Renal pelvis (tissue), 1 donor: ENCODE measurements at regions not wholly inside any gene's neighbourhood (a gene's known extent, or its start where the extent isn't known, plus 50 kb on each side); places are given as distances from the start of the nearest gene placed in this dataset.
A peak's percentile ranks its signal among the peaks of the same experiment; 100 is the strongest.

ENCODE experiments used
- DNase-seq: peaks from one replicate; pipeline ENCODE4 v3.0.0-alpha.2; 2013

DNA sequence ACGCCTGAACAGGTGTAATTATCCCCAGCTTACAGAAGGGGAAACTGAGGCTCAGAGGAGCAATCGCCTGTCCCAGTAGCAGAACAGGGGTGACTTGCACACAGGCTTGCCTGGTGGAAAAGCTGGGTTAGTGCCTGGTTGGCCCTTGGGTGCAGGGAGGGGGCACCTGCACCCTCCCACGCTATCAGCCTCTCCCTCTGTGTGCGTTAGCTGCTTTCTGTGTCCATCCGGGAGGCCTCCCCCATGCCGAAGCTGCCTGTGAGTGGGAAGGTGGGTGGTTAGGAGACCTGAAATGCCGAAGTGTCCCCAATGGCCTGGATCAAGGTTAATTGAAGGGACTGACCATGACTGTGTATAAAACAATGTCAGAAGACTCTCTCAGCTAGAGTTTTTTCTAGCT lies 295.0 kb downstream of the ZNF536 start:
- no peak for DNase-seq

DNA sequence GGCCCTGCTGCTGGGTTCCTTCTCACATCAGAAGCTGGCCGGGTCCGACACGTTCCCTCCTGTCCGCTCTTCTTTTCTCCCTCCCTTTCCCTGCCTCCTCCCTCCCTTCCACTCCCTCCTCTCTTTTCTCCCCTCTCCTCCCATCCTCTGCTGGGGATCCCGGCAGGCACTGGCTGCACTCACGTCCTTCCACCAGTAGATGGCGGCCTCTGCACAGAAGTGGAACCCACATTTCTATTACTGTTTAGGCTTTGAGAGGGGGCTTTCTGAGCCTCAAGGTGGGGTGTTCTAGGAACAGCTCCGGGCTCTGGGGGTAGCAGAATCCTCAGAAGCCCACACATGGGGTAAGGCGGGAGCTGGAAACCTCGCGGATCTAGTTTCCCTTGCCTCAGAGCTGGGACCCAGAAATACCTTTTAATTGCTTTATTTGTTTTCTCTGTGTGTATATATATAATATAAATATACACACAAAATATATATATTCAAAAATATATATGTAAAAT lies 294.2 kb downstream of the ZNF536 start:
- no peak for DNase-seq

DNA sequence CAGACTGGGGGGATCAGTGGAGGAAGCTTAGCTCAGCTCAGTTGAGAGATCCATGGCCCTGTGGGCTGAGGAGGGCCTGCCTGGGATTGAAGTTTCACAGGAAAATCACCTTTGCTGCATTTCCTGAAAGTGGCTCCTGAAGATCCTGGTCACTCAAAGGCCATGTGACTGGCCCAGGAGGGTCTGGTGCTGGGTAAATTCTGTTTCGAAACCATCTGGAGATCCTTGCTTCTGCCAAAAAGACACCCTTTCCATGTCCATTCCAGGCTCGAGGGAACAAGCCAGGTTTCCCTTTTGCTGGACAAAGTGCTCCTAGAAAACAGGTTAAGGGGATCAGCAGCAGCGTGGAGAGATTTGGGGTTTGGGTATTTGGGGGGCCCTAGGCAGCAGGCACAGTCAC lies 293.3 kb downstream of the ZNF536 start:
- no peak for DNase-seq

DNA sequence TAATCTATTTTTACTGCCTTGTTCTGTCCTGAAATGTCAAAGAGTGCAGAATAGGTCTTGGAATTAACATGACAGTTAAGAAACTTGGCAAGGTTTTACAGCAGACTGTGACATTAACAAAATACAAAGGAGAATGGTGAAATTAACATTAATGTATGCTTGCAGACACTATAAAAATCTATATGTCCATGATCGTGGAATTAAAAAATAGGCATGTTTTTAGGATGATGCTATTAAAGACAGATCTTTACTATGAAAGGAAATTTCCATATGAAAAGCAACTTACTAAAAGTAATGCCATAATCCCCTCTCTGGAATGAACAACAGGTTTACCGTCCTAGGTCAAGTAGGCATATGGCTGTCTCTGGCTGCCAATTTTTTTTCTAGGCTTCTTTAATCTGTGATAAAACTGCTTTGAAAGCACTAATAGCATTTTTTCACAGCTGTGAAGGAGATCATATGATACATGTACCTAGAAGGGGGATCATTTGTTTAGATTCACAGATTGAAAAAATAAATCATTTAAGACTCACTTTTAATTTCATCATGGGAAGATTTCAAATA lies 291.5 kb downstream of the ZNF536 start:
- no peak for DNase-seq

DNA sequence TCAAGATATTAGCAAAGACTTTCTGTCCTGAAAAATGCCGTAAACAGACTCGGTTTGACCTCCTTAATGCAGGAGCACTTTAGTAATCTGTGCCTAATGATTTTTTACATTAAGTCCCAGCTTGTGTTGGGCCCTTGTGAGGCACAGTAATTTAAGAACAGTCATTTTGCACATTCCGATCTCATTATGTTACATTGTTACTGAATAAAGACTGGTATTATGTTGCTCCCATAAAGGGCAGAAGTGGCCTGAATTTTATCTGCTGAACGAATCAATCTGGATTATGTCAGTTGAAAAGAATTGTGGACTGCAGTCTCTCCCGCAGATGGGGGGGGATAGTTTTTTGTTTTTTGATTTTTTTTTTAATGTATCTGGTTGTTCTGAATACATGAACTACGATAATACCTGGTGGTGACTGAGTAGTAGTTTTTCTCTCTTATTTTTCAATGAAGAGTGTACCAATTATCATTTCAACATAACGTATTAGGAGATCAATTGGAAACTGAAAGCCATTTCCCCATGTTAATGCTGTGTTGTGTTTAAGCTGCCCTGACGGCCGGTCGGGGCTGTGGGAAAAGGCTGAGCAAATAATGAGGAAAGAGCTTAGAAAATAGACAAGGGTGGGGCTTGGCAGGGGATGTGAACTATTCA lies 290.2 kb downstream of the ZNF536 start:
- DNase-seq: no peak

DNA sequence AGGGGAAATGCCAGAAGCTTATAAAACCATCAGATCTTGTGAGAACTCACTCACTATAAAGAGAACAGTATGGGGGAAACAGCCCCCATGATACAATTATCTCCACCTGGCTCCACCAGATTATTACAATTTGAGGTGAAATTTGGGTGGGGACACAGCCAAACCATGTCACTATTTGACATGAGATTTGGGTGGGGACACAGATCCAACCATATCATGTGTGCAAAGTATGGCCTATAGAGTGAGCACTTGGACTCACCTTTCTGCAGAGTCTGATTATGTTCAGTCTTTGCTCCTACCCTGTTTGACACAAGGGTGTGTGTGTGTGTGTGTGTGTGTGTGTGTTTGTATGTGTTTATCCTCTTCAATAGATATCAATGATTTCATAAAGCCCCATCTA lies 287.5 kb downstream of the ZNF536 start:
- no peak for DNase-seq

DNA sequence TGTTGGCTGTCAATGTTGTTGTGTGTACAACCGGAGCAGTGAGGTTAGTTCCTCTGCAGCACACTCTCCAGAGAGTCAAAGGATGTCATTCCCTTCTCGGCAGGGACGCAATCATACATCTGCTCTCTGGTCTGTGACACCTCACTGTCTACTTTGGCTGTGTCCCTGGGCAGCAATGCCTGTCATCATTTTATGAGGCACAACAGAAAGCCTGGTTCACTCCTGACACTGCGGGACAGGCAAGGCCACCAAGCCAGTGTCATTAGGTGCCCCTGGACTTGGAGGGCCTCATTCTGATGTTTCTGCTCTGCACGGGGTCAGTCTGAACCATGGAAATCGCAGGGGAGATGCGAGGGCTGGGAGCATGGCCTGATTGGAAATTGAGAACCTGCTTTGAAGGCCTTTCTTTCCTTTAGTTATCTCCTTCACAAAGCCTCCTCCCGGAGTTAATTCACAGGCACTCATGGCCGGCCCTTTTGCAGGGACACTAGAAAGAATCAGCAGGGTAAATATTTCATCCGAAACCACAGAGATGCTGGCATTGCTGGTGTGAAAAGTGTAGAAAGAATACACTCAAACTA lies 284.4 kb downstream of the ZNF536 start:
- DNase-seq: no peak

DNA sequence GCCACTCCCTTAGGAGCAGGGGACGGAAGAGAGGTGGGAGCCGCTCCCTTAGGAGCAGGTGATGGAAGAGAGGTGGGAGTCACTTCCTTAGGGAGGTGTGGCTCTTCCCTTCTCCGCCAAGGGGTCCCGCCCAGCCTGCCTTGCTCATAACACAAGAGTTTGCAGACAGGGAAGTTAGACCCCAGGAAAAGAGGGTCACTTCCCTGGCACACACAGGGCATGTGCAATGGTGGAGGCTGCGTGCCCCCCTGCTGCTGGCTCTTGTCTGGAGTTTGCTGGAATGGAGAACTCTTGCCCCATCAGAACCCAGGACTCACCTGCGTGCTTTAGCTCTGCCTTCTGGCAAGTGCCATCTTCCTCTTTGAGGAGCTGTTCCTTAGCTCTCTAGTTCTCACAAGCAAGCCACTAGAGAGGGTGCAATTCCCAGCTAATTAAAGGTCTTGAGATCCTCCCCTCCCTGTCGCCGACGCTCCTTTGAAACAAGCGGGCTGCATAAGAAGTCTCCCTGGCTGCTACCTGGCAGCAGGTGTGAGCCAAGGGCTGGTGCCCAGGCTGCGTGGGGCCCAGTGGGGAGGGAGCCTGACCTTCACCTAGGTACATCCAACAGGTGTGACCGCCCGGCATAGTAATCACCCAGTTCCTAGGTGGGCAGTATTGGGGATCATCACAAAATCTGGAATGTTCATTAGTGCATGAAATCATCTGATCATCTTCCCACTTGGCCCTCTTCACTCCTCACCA lies 281.6 kb downstream of the ZNF536 start:
- DNase-seq: no peak

DNA sequence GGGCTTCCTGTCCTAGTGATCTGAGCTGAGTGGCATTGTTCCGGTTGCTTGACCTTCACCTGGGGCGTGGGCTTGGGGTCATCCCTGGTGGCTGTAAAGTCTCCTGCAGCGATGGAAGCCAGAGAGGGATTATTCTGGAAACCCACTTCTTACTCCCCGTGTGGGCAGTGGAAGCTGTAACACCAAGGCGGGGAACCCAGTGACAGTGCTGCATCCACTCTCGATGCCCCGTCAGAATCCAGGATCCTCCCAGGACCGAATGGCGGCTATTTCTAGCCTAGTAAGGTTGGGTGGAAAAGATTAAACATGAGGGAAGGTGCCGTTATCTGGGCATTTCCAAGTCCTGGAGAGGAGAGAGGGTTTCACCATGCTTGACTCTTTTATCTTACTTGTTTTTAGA lies 280.6 kb downstream of the ZNF536 start:
- no peak for DNase-seq

DNA sequence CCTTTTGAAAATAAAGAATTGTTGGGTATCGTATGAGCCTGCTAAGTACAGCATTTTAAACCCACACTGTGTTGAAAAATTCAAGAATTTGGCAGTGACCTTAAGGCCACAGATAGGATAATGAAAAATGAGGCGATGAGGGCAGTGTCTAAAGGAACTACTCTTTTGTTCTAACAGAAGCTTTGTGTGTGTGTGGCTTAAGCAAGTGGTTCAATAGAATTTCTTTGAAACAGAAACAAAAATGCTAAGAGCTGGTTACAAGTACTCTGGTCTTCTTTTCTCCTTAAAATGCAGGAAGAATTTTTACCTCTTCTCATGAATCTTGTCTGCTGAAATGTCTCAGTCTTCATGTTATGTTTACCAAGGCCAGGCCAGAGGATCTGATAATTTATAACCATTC lies 279.5 kb downstream of the ZNF536 start:
- DNase-seq: no peak

DNA sequence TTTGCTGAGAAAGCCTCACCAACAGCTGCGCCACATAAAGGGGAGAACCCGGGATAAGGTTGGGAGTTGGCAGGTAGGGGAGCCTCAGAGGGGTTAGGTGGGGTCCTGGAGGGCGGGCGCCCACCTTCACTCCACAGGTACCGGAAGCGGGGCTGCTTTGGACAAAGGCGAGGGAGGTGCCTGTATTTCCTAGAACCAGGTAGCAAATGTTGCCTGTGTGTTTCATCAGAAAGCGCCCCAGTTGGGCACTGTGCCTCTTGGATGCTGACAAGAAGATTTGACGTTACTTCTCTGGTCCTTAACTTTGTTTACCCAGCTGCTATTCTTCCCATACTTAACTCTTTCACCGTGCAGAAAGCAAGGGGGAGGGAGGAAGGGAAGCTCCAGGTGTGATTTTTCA lies 278.9 kb downstream of the ZNF536 start:
- no peak for DNase-seq

DNA sequence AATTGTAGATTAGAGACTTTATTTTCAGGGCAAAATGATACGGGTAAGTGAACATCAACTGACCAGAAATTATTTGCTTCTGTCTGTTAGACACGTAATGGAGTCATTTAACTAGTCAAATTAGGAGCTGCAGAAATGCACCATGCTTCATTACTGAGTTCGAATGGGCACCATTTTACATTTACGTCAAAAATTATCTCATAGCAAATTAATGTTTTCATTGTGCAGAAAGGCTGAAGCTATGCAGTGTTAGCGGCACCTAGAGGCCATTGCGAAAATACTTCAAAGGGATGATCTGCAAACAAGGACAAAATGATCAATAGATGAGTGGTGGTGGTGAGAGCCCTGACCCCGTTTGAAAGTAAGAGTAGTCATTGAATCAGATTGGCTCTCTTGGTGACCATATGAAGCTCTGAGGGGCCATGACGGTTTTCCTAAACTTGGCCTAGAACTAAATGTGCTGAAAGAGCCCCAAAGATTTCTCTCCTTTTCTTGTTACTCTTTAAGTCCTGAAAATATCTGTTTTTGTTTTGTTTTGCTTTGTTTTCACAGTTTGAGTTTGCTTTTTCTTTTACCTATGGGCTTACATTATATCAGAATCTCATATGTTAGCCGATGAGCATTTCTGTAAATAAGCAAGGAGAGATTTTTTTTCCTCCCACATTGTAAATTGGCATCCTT lies 277.9 kb downstream of the ZNF536 start:
- DNase-seq: peak; percentile 67

DNA sequence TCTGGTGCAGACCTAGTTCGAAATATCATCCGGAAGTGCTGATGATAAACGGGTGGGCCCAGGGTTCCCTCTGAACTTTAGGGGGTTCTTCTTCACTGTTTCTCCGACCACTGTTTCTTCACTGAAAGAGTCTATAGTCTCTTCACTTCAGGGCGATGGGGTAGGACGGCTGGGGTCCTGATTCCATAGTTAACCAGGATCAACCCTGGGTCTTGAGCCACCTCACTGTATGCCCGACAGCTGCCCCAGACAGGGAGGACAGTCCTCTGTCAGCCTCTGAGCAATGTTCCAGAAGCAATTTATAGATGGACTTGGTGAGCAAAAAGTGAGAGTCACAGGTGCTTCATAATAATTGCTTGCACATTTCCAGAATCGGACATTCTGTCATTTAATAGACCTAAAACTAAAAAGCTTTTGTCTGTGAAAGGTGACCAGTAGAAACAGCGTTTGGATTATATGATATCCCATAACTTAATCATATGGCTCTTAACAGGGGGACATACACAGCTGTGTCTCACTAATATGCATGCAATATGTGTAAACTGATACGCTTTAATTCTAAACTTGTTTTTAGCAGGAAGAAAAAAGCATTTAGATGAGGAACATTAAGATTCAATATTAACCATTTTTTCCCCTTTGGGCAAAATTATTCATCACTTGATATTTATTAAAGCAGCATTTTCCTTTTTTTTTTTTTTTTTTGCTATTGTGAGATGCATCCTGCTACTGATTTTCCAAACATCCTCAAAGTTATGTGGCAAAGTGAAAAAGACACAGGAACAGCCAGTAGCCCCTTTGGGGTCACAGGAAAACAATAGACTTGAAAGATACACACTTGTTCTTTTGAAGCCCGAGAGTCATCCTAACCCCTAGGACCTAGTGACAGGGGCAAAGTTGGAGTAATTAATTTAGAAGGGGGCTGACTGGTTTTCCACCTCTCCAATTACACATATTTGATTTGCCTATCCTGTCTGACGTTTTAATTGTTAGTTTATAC lies 277.0 kb downstream of the ZNF536 start:
- DNase-seq: no peak

DNA sequence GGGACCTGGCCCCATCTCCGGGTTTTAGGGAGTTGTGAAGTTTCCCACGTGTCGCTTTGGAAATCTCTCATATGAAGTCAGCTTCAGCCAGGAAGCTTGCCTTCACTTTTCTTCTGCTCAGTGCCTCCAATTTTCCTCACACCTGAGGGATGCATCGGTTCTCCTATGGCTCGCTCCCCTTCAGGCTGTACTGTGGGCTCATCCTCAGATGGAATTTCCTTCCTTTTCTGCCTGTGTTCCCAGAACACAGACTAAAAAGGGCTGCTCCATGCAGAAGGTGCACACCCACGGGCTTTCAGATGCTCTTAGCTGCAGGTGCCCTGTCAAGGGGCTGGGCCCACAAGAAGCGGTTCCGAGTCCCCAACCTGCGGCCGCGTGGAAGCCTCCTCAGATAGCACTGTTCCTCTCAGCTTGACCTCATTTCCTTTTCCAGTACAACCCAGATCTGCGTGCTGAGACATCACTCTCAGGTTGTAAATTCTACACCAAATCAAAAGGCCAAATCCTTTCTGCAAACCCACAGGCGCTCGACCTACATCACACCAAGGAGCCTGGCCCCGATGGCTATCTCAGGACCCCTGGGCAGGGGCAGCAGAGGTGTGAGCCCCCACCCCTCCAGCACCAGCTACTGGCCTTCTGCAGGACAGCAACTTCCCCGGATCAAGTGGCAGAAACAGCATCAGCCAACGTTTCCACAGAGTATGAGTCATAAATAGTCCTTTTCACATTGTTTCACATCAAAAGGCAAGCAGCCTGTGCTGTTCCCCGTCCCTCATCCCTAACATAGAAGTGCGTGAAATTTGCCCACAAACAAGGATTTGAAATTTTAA lies 275.9 kb downstream of the ZNF536 start:
- no peak for DNase-seq

DNA sequence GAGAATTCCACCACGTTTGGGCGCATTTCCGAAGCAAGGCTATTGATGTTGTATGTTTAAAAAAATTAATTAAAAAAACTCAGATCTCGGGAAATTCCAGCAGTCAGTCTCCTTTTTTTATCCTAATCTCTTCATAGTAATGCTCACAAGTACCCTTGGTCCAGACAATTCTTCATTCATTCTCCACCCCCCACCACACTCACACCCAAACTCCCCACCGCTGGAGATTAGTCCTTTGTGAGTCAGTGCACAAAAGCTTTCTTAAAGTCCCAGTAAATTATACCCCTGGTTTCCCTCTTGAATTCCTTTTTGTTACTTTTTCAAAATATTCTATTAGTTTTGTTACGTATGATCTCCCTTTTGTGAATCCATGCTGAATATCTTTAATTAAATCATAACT lies 274.6 kb downstream of the ZNF536 start:
- DNase-seq: no peak

DNA sequence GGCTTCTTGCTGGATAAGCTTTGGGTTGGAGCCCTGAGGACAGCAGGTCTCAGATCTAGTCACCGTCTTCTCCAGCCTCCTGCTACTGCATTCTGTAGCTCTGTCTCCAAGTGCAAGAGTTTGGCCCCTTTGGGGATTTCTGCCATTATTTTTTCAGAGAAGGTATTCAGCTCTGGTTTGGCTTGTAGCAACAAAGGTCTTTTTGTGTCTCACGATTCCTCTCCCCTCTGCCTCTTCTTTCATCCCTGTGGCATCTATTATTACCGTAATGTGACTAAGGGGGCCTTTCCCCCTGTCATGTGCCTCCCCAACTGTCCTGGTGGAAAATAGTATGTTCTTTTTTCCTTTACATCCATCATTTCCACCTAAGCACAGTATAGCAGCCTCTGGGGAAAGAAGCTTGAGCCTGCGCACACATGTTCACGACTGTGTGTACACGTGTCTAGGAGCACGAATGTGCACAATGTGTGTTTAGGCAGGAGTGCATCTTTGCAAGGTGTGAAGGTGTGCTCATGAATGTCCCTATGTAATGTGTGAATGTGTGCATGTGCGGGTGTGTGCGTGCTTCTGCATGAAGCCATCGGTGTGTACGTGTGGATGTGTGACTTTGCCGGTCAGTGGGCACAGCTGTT lies 273.9 kb downstream of the ZNF536 start:
- no peak for DNase-seq

DNA sequence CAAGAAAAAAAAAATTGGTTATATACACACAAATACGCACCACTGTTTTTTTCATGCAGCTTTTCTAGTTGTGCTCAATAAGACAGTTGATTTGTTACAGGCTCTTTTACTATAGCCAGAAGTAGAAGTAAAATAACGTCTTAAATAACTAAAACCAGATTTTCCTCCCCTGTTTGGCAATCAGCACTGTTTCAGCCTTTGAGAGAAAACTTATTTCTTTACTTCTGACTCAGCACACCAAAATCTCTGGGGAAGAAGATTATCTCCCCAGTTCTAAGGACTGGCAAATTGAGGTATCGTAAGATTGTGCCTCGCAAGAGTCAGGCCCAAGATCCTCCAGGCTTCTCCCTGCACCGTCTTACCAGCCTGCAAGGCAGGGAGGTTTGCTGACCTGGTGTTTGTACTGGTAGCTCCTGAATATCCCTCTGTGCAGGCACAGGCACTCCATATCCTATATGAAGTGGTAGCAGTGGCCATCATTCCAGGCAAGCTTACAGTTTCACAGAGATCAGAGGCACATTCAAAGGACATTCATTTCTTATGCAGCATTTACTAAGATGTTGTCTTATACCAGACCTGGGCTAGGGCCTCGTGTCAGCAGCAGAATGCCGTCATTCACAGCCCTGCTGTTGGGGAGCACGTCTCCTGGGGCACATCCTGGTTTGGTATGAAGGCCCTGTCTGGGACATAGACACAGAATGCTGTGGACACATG lies 268.2 kb downstream of the ZNF536 start:
- no peak for DNase-seq

DNA sequence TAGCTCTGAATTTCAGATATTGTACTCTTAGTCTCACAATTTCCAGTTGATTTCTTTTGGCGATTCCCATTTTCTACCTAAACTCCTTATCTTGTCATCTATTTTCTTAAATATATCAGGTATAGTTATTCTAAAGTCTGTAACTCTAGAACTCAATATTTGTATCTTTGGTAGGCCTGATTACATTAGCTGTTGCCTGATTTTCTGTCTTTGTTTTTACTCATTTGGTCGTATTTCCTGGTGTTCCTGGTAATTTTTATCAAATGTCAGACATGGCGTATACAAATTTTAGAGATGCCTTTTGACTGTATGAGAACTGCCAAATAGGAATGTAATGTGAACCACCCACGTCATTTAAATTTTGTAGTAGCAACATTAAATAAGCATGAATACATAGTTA lies 266.7 kb downstream of the ZNF536 start:
- no peak for DNase-seq

DNA sequence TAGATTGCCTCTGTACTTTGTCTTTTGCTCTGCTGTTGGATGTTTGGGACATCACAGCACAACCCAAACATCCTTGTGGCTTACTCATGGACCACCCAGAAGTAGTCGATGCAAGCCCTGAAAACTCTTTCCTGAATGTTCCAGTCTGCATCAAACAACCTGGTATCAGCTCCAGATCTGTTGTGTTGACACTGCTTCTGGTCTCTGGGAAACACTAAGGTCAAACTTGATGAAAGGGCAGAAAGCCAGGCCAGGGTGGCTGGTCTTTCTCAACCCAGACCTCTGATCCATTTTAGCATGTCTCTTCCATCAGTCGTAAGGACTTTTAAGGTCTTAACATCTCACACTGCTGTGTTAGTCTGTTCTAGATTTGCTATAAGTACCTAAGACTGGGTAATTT lies 265.7 kb downstream of the ZNF536 start:
- DNase-seq: no peak
